Putamen (tissue), 1 donor: ENCODE measurements at regions not wholly inside any gene's neighbourhood (a gene's known extent, or its start where the extent isn't known, plus 50 kb on each side); places are given as distances from the start of the nearest gene placed in this dataset.
"Not testable (repeated sequence)": the region's sequence is repeated elsewhere in the genome, so short reads cannot be mapped to it uniquely, and the experiment has no call there.

Experiments
- DNase-seq: peaks from one replicate; pipeline ENCODE4 v3.0.0-alpha.2; 2016; ENCODE audit warnings: low spot score

DNA sequence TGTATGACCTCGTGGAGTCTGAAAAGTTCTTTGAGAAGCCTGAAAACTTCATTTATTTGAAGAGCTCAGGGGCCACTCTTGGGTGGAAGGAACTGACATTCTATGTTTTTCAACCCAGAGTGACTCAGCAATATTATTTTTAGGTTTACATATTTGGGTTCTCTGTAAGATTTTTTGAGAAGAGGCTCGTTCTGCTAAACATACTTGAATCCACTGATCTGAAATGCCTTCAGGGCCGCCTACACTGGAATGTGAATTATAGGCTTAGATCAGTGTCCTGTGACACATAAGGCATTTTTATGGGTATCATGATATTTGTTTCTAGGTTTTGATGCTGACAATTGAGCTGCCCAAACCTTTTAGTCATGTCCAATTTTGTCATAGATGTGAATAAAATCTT is 86.2 kb downstream of the PSAT1 start:
- DNase-seq: no peak

DNA sequence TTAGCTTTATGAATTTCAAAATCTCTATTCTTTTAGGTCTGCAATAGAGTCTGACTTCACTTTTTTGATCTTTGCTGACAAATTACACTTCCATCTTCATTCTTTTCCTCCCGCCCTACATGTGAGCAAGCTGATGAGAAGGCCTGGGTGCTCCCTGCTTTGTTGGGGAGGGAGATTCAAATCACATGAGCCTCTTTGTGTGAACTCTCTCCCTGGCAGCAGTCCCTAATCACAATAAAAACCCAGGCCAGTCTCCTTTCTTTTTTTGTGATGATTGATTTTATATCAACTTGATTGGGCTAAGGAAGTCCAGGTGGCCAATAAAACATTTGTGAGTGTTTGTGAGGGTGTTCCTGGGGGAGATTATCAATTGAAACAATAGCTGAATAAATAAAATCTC is 89.4 kb downstream of the PSAT1 start:
- no peak for DNase-seq

DNA sequence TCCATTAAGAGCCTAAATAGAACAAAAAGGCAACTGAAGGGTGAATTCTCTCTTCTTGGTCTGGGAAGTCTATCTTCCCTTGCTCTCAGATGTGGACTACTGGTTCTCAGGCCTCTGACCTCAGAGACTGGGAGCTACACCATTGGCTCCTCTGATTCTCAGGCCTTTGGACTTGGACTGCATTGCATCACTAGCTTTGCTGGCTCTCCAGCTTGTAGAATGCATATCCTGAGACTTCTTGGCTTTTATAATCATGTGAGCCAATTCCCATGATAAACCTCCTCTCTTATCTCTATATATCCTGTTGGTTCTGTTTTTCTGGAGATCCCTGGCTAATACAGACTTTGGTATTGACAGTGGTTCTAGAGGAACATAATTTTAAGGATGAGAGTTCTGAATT is 89.8 kb downstream of the PSAT1 start:
- no peak for DNase-seq

DNA sequence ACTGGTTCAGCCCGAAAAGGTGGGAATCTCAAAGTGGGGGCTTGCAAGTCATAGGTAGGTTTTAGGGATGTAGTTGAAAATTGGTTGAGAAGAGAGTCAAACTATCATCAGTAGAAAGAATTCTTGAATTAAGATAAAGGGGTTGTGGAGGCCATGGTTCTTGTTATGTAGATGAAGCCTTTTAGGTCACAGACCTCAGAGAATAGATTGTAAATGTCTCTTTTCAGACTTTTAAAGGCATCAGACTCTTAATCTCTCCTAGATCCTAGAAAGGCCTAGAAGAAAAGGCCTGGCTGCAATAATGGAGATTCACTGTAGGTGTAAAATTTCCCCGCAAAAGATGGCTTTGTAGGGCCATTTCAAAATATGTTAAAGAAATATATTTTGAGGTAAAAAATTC is 96.4 kb downstream of the PSAT1 start:
- no peak for DNase-seq

DNA sequence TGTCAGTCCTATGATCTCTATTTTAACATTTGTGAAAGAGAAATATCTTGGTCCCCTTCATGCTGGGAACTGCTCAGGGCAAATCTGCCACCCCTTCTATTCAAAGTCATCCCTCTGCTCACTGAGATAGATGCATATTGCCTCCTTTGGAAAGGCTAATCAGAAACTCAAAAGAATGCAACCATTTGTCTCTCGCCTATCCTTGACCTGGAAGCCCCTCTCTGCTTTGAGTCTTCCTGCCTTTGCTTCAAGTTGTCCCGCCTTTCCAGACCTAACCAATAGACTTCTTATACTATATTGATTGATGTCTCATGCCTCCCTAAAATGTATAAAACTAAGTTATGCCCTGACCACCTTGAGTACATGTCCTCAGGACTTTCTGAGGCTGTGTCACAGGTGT is 97.0 kb downstream of the PSAT1 start:
- DNase-seq: no peak

DNA sequence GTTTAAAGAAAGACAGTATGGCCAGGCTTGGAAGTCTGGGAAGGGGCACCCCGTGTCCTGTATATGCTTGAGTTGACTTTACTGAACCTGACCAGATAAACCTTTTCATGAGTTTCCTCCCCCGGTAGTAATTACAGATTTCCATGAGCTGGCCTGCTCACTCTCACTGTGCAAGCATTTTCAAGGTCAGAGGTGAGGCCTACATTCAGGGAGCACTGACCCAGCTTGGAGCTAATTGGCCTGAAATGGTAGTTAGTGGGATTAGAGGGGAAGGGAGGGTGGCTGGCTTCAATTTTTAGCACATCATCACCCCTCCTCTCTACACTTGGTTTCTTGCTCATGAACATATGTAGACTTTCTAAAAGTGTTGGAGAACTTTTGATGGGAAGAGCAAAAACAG is 99.2 kb downstream of the PSAT1 start:
- no peak for DNase-seq

DNA sequence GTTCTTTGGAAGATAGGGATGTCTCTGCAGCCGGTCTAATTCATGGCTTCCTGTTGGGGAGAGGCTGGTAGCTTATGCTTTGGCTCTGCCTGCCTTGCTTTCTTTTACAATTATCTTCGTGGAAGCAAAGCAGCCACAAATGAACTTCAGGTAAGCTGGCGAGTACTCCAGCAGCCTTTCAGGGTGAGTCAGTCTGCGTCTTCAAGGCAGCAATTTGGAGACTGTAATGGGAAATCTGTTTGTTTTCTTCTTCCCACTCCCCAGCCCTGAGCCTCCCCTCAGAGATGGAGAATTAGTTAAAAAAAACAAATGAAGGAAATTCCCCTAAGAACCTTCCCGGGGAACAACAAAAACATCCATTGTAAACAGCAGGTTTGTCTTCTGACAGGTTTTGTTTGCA is 100.1 kb downstream of the PSAT1 start:
- DNase-seq: no peak

DNA sequence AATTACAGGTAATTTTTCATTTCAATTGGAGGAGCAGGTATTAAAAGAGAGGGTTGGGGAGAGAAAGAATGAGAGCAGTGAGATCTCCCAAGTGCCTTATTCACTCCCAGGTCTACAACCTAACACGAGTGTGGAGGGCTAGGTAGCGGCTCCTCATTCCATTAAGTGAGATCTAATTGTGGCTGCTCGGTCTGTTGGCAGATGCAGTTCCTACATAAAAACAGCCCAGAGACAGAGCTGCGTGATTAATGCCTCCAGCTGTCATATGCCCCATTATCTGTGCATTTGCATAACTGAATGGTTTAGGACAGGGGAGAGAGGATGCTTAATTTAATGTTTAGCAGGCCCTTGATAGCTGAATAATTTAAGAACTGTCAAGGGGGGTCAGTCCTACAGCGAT is 100.5 kb downstream of the PSAT1 start:
- no peak for DNase-seq

DNA sequence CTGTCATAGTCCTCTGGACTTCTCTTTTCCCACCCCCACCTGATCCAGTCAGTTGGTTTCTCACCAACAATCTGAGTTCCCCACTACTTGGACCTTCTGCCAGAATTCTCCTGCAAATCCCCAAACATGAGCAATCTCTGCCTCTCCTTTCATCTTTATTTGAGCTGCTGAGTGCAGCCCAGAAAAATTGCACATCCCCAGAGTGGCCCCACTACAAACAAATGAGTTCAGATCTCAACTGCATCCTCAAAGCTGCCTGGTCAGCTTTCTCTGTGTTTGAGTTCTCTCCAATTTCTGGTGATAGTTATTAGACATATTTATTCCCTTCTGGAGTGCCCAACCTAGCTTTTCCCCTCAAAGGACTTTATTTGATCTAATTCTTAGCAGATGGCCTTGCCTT is 102.2 kb downstream of the PSAT1 start:
- DNase-seq: no peak

DNA sequence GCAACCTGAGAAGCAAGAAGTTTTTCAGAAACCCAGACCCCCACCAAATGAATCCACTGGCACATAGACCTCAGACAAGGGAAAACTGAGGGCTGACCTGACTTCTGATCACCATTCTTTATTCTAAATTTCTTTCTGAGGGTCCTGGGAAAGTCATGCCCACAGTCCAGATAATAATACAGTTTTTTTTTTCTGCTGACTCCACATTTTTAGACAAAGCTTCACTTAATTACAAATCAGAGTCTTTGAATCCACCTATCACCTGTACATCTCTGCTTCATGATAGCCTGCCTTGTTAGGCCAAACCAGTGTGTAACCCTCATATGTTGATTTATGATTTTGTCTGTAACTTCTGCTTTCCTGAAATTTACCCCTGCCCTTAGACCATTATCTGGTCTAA is 103.6 kb downstream of the PSAT1 start:
- DNase-seq: no peak

DNA sequence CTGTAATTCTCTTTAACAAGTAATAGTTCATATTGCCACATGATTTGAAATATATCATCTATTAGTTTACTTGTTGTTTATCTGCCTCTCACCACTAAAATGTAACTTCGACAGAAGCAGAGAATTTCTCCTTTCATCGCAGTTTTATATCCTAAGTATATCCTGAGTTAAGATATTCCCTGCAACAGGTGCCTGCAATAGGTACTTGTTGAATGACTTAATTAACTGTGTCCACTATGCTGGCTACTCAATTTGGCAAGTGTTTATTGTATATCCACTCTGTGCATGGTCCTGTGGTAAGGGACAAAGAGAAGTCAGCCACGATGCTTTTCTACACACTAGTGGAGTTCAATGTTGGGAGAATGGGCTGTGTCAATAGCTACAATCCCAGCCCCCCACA is 108.5 kb downstream of the PSAT1 start:
- DNase-seq: no peak

DNA sequence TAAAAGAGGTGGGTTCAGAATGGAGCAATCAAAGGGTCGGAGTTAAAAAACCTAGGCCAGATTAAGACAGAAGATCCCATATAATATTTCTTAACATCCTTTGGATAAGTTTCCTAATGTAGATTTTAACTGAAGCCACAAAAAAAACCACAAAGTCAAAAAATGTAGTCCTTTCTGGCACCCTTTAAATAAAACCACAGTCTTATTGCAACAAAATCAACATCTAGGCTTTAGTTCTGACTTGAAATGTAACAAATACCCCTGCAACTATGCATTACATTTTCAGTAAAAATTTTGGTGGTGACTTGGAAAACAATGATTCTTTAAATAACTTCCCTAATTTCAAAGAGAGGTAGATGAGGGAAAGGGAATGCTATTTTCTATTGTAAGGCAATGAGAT is 109.2 kb downstream of the PSAT1 start:
- no peak for DNase-seq

DNA sequence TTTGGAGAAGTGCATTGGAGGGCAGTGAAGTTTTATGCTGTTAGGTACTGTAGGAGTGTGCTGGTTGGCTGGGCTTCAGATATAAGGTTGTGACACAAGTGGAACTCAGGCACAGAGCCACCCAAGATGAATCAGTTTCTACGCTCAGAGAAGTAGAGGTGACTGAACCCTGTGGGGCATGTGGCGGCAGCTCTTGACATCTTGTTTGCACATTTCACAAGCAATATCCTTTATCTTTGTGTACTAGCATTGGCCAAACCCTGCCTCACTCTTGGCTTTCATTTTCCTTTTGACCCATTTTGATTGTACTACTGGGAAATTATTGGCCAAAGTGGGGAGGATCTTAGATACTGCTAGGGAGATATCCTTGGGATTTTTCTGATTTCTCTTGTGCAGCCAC is 110.0 kb downstream of the PSAT1 start:
- DNase-seq: no peak

DNA sequence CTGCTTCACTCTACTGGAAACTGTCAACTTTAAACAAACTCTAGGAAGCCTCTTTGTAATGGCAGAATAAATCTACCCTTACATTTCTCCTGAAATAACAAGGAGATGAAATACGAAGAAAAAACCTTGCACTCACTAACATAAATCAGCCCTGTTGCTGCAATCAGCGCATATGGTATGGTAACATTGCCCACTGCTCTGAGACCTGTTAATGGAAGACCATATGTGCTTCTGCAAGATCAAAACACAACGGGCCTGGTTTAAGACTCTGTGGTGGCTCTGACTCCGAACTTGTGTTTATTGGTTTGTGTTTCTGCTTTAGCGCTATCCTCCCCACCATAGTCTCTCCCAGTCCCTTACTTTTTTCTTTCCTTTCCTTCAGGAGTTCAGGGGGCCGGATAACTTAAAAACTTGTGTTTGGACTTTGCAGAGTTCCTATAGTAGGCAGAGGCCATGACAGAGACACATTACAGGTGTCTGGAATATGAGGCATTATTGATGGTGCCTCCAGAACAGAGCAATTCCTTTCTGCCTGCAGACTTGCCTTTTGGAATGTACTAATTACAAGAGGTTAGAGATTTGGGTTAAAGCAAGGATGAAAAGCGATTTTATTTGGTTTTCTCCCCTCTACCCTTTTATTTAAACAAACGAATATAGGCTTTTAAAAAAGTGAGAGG is 110.8 kb downstream of the PSAT1 start:
- DNase-seq: no peak

DNA sequence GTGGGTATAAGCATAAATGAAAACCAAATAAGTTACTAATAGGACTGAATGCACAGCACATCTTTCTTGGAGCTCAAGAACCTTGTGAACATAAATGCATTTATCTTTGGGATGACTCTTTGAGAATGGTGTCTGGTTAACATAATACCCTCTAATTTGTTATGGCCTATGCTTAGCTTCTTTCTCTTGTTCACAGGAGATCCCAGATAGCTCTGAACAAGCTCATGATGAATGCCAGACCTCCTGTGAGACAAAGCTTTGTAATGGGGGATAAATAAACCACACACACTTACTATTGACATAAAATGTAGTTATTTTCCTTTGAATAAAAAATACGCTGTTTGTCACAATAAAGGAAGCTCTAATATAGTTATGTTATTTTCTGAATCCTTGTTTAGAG is 111.5 kb downstream of the PSAT1 start:
- DNase-seq: no peak

DNA sequence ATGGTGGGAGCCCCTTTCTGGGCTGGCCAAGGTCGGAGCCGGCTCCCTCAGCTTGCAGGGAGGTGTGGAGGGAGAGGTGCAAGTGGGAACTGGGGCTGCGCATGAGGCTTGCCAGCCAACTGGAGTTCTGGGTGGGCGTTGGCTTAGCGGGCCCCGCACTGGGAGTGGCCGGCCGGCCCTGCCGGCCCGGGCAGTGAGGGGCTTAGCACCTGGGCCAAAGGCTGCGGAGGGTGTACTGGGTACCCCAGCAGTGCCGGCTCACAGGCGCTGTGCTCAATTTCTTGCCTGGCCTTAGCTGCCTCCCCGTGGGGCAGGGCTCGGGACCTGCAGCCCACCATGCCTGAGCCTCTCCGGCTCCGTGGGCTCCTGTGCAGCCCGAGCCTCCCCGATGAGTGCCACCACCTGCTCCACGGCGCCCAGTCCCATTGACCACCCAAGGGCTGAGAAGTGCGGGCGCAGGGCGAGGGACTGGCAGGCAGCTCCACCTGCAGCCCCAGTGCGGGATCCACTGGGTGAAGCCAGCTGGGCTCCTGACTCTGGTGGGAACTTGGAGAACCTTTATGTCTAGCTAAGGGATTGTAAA is 113.1 kb downstream of the PSAT1 start:
- not testable (repeated sequence) for DNase-seq

DNA sequence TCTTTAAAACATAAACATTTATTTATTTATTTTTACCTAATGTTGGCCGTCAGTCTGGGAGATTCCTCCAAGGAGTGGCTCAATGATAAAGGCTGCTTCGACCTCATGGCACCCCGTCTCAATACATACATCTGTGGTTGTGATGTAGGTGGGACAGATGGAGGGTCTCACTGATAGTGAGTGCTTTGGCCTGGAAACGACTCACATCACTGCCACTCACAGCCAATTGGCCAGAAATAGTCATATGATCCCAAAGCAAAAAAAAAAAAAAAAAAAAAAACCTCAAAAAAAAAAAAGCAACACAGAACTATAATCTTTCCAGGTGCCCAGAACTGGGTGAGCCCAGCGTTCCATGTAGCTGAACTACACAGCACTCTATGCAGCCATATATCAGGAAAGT is 125.4 kb downstream of the PSAT1 start:
- no peak for DNase-seq

DNA sequence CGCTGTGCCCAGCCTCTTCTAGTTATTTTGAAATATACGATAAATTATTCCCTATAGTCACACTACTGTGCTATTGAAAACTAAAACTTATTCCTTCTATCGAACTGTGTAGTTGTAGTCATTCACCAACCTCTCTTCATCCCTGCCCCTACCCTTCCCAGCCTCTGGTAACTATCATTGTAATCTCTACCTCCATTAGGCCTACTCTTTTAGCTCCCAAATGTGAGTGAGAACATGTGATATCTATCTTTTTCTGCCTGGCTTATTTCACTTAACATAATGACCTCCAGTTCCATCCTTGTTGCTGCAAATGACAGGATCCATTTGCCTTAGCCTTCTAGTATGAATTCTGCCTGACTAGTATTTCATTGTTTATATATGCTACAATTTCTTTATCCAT is 127.4 kb downstream of the PSAT1 start:
- no peak for DNase-seq

DNA sequence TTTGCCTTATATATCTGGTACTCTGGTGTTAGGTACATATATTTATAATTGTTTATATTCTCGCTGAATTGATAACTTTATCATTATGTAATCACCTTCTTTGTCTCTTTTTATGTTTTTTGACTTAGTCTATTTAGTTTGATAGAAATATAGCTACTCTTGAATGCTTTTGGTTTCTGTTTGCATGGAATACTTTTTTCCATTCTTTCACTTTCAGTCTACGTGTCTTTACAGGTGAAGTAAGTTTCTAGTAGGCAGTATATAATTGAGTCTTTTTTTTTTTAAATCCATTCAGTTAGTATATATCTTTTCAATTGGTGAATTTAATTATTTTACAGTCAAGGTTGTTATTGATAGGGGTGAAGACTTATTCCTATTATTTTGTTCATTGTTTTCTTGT is 131.7 kb downstream of the PSAT1 start:
- no peak for DNase-seq

DNA sequence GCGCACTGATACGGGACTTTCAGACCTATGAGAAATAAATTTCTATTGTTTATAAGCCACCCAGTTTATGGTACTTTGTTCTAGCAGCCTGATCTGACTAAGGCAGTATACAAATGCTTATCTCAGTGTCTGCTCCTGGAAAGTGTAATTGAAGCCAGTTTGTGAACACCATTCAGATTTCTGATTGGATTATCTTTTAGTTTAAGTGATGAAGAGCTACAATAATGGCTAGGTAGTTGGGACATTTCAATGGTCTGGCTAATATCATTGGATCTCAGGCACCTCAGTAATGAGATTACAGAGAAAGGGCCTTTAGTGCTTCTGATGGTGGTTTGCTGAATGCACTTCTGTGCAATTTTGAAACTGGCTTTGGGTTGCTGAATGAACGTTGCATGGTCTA is 133.5 kb downstream of the PSAT1 start:
- no peak for DNase-seq

DNA sequence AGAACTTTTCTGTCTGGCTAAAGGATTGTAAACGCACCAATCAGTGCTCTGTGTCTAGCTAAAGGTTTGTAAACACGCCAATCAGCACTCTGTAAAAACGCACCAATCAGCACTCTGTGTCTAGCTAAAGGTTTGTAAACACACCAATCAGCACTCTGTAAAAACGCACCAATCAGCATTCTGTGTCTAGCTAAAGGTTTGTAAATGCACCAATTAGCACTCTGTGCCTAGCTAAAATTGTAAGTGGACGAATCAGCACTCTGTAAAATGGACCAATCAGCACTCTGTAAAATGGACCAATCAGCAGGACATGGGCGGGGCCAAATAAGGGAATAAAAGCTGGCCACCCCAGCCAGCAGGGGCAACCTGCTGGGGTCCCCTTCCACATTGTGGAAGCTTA is 134.1 kb downstream of the PSAT1 start:
- DNase-seq: not testable (repeated sequence)

DNA sequence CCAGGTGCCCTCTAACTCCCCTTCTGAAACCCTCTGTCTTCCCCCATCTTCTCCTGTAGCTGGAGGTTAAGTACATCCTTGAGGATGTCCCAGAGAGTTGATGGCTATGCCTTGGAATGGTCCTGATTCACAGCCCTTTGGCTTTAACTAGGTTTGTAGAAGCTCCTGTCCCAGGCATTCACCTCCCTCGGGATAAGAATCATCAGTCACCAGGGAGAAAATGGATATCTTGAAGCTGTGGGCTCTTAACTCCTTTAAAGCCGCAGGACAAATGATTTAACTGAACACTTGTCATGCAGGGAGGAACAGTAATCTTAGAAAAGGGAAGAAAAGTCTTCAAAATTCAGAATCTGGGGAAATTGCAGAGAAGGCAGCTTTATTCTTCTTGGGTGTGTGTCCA is 139.9 kb downstream of the PSAT1 start:
- no peak for DNase-seq

DNA sequence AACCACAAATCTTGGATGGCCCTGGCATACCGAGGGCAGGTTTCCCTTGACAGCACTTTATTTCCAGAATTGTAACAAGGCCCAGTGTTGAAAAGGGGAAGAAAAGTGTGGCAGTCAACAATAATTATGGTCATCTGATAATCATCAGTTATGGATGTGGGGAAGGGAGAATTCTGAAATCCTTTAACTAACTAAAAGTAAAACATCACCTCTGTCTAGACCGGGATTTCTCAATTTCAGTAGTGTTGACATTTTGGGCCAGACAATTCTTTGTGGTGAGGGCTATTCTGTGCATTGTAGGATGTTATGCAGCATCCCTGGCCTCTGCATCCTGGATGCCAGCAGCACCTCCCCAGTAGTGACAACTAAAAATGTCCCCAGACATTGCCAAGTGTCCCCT is 140.4 kb downstream of the PSAT1 start:
- no peak for DNase-seq

DNA sequence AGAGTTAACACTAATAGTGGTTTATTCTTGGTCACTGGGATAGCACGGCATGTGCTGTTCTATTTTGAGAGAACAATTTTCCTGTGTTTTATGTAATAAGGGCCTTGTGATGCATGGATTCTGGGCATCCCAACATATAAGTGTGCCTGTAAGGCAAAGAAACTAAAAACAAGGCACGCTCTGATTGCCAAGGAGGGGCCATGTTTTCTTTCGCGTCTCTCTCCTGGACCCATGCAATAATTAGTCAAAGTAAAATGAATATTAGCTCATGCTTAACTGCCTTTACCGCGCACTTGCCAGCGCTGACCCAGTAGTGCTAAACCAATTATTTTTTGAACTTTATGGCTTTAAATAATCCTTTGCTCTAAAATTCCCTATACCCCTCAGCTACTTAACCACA is 140.9 kb downstream of the PSAT1 start:
- DNase-seq: no peak
